Keratinocyte (primary cell): ENCODE measurements at regions not wholly inside any gene's neighbourhood (a gene's known extent, or its start where the extent isn't known, plus 50 kb on each side); places are given as distances from the start of the nearest gene placed in this dataset.
"Not testable (repeated sequence)": the region's sequence is repeated elsewhere in the genome, so short reads cannot be mapped to it uniquely, and the experiment has no call there.

Source experiments
- DNase-seq: peaks from one replicate; pipeline ENCODE4 v3.0.0-alpha.2; 2011; ENCODE audit warnings: low read depth, missing footprints, low spot score
- FAIRE-seq: peaks from 2 replicates; lab custom pipeline; 2011; peaks lifted over from hg19 to GRCh38; lab: Jason Lieb, UNC
- H2AFZ ChIP-seq: 2 replicates; pipeline ENCODE4 v1.6.0; 2012; ENCODE audit warnings: low read length, control low read depth, inconsistent platforms; ENCODE audit not compliant: control insufficient read depth
- H3K27ac ChIP-seq: 2 replicates; pipeline ENCODE4 v1.5.1; 2011; ENCODE audit warnings: low read length; ENCODE audit not compliant: control insufficient read depth, insufficient read depth
- H3K27me3 ChIP-seq: 3 replicates; pipeline ENCODE4 v1.6.0; 2011; ENCODE audit warnings: low read length; ENCODE audit not compliant: control insufficient read depth, insufficient read depth; ENCODE audit errors: extremely low read depth
- H3K36me3 ChIP-seq, 2 experiments: 2 replicates in 1 of 2; 3 replicates in 1 of 2; pipeline ENCODE4 v1.5.1; 2011; ENCODE audit warnings: low read length in 2 of 2, mild to moderate bottlenecking in 1 of 2; ENCODE audit not compliant: control insufficient read depth in 2 of 2, insufficient read depth in 2 of 2; ENCODE audit errors: extremely low read depth in 1 of 2
- H3K4me1 ChIP-seq: 3 replicates; pipeline ENCODE4 v1.5.1; 2011; ENCODE audit warnings: low read length; ENCODE audit not compliant: control insufficient read depth, insufficient read depth; ENCODE audit errors: extremely low read depth
- H3K4me2 ChIP-seq: 3 replicates; pipeline ENCODE4 v1.6.0; 2011; ENCODE audit warnings: low read depth, low read length; ENCODE audit not compliant: control insufficient read depth, insufficient read depth; ENCODE audit errors: extremely low read depth
- H3K4me3 ChIP-seq, 3 experiments: fragments of 200-600 bp in 1 of 3; sonication (generic) in 1 of 3; 2 replicates in 2 of 3; 3 replicates in 1 of 3; pipeline ENCODE4 v1.5.1; 2011 to 2016; ENCODE audit warnings: low read length in 3 of 3, mild to moderate bottlenecking in 3 of 3, control low read depth in 2 of 3, inconsistent platforms in 1 of 3, low read depth in 1 of 3, mixed read lengths in 1 of 3, mixed run types in 1 of 3, moderate library complexity in 1 of 3; ENCODE audit not compliant: control insufficient read depth in 2 of 3, insufficient read depth in 2 of 3; ENCODE audit errors: extremely low read depth in 1 of 3
- H3K79me2 ChIP-seq: 2 replicates; pipeline ENCODE4 v1.6.0; 2012; ENCODE audit warnings: low read length; ENCODE audit not compliant: control insufficient read depth, insufficient read depth
- H3K9ac ChIP-seq: 3 replicates; pipeline ENCODE4 v1.6.0; 2011; ENCODE audit warnings: low read length; ENCODE audit not compliant: control insufficient read depth, insufficient read depth; ENCODE audit errors: extremely low read depth
- H3K9me1 ChIP-seq: 3 replicates; pipeline ENCODE4 v1.6.0; 2011; ENCODE audit warnings: low read length; ENCODE audit not compliant: control insufficient read depth, insufficient read depth; ENCODE audit errors: extremely low read depth
- H3K9me3 ChIP-seq: 2 replicates; pipeline ENCODE4 v1.5.1; 2012; ENCODE audit warnings: low read depth, low read length; ENCODE audit not compliant: control insufficient read depth
- H4K20me1 ChIP-seq: 3 replicates; pipeline ENCODE4 v1.6.0; 2011; ENCODE audit warnings: low read length; ENCODE audit not compliant: control insufficient read depth, insufficient read depth; ENCODE audit errors: extremely low read depth
- EZH2 ChIP-seq: IDR thresholded peaks from one replicate; pipeline ENCODE4 v1.6.1; 2012; ENCODE audit warnings: inconsistent platforms, mild to moderate bottlenecking, low read length, moderate library complexity
- dilution Hi-C: fragments of 300-500 bp; cut with MboI; formaldehyde crosslinking; loops from one replicate; pipeline ENCODE4 v1.7.0; 2020; ENCODE audit warnings: low sequenced_read_pairs; ENCODE audit not compliant: extremely low pct_ligation_motif_present
- TF ChIP-seq, protein P1 (sequence below), 3 experiments: IDR thresholded peaks in 1 of 3; conservative IDR thresholded peaks in 1 of 3; optimal IDR thresholded peaks in 1 of 3; 2 replicates in 2 of 3; 3 replicates in 1 of 3; pipeline versions ENCODE3 to v1.5.1; 2011; ENCODE audit warnings: low read length in 3 of 3, mild to moderate bottlenecking in 3 of 3, moderate library complexity in 2 of 3, control low read depth in 1 of 3, inconsistent platforms in 1 of 3; ENCODE audit not compliant: insufficient read depth in 2 of 3; ENCODE audit errors: extremely low read depth in 1 of 3

DNA sequence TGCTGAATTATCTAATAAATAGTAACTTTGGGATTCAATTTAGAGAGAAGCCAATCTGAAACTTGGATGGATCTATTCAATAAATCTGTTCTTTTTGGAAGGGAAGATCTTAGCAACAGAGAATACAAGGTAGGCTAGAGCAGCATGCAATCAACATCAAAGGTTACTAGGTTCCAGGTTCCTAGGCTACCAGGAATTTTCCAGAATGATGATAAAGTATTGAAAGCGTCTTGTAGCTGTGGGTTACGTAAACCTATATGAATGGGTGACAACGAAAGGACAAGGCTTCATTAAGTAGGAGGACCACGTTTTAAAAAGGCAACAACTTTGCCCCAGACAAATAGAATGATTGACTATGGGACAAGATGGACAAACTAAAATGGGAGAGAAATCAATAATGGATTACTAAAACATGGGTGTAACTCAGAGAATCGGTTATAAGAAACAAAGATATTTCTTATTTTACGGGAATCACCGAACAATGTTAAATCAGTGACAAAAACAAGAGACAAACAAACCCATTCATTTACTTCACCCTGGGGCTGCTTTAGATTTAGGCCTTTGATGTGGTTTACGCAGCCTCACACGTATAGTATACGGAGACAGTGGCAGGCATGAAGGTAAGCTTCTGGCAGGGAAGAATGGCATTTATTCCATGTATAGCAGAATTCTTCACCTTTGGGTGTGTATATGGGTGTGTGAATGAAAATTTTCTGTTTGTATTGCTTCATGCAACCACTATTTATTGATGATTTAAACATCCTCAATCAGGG, 732.6 kb upstream of the PABPC4L start:
- H3K9me1 ChIP-seq: no peaks in the 10 kb centered on the region
- no peak for DNase-seq
- H3K27me3 ChIP-seq: no peaks in the 10 kb centered on the region
- FAIRE-seq: no peak
- dilution Hi-C loops: no loop called here
- TF ChIP-seq EZH2: no peak
- TF ChIP-seq, protein P1, sequence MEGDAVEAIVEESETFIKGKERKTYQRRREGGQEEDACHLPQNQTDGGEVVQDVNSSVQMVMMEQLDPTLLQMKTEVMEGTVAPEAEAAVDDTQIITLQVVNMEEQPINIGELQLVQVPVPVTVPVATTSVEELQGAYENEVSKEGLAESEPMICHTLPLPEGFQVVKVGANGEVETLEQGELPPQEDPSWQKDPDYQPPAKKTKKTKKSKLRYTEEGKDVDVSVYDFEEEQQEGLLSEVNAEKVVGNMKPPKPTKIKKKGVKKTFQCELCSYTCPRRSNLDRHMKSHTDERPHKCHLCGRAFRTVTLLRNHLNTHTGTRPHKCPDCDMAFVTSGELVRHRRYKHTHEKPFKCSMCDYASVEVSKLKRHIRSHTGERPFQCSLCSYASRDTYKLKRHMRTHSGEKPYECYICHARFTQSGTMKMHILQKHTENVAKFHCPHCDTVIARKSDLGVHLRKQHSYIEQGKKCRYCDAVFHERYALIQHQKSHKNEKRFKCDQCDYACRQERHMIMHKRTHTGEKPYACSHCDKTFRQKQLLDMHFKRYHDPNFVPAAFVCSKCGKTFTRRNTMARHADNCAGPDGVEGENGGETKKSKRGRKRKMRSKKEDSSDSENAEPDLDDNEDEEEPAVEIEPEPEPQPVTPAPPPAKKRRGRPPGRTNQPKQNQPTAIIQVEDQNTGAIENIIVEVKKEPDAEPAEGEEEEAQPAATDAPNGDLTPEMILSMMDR (optimal IDR thresholded peaks at IDR 0.05 in 1 of 3, IDR thresholded peaks at IDR 0.05 in 1 of 3, conservative IDR thresholded peaks at IDR 0.05 in 1 of 3; ENCODE audit: extremely low read depth in 1 of 3, insufficient read depth in 2 of 3, low read length in 3 of 3): no peak
- no peaks in the 10 kb centered on the region for H3K9me3 ChIP-seq
- no peak overlapping the region for H2AFZ ChIP-seq
- no peak overlapping the region for H3K4me3 ChIP-seq
- H3K4me1 ChIP-seq: no peaks in the 10 kb centered on the region
- H4K20me1 ChIP-seq: no peaks in the 10 kb centered on the region
- H3K79me2 ChIP-seq: no peaks in the 10 kb centered on the region
- no peak overlapping the region for H3K27ac ChIP-seq
- H3K4me2 ChIP-seq: no peak overlapping the region
- no peak overlapping the region for H3K9ac ChIP-seq
- H3K36me3 ChIP-seq: no peaks in the 10 kb centered on the region

DNA sequence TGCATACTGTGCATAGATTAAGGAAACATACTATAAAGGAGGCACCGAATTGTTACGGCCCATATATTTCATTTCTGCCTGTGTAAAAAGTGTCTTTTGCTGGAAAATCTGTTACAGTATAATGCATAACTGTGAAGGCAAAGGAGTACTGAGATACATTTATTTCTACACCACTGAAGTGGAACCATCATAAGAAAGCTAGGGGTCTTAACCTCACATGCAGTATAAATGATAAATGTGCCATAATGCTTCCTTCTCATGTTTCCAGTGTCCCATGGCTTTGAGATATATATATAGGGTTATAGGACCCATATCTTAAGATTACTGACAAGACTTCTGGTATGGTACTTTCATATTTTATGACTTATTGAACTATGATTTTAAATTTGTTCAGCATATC, 713.8 kb upstream of the PABPC4L start:
- no peak for DNase-seq
- TF ChIP-seq, protein P1 (optimal IDR thresholded peaks at IDR 0.05 in 1 of 3, IDR thresholded peaks at IDR 0.05 in 1 of 3, conservative IDR thresholded peaks at IDR 0.05 in 1 of 3; ENCODE audit: extremely low read depth in 1 of 3, insufficient read depth in 2 of 3, low read length in 3 of 3): no peak
- TF ChIP-seq EZH2: no peak
- no peak overlapping the region for H3K9ac ChIP-seq
- dilution Hi-C loops: no loop called here
- FAIRE-seq: no peak
- no peaks in the 10 kb centered on the region for H3K4me1 ChIP-seq
- H3K9me1 ChIP-seq: no peaks in the 10 kb centered on the region
- H3K36me3 ChIP-seq: no peaks in the 10 kb centered on the region
- H2AFZ ChIP-seq: no peak overlapping the region
- no peak overlapping the region for H3K4me3 ChIP-seq
- no peaks in the 10 kb centered on the region for H3K79me2 ChIP-seq
- H3K4me2 ChIP-seq: no peak overlapping the region
- no peaks in the 10 kb centered on the region for H3K27me3 ChIP-seq
- H4K20me1 ChIP-seq: no peaks in the 10 kb centered on the region
- no peak overlapping the region for H3K27ac ChIP-seq
- H3K9me3 ChIP-seq: no peaks in the 10 kb centered on the region

DNA sequence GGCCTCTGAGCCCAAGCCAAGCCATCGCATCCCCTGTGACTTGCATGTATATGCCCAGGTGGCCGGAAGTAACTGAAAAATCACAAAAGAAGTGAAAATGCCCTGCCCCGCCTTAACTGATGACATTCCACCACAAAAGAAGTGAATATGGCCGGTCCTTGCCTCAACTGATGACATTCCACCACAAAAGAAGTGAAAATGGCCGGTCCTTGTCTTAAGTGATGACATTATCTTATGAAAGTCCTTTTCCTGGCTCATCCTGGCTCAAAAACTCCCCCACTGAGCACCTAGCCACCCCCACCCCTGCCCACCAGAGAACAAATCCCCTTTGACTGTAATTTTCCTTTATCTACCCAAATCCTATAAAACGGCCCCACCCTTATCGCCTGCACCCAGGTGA, 712.7 kb upstream of the PABPC4L start:
- H2AFZ ChIP-seq, H3K4me2 ChIP-seq, H3K9ac ChIP-seq, H4K20me1 ChIP-seq, H3K36me3 ChIP-seq, H3K4me1 ChIP-seq, H3K9me3 ChIP-seq, dilution Hi-C loops, H3K27ac ChIP-seq, H3K27me3 ChIP-seq, H3K4me3 ChIP-seq, H3K9me1 ChIP-seq, FAIRE-seq, H3K79me2 ChIP-seq, DNase-seq: not testable (repeated sequence)
